ENCODE measurements at regions not wholly inside any gene's neighbourhood (a gene's known extent, or its start where the extent isn't known, plus 50 kb on each side); places are given as distances from the start of the nearest gene placed in this dataset.

DNA sequence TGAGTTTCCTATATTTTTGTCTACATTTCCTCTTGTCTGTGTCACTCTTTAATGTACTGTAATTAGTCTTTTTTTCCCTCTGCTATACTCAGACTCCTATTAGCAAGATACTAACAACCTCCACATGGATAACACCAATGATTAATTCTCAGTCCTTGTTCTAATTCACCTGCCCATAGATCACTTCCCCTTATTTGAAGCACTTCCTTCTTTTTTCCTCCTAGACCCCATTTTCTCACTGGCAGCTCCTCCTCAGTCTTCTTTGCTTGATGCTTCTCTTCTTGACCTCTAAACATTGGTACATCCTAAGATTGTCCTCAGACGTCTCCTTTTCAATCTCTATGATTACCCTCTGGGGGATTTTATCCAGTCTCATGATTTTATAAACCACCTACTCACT lies 98.2 kb upstream of the IMMP2L start:
- Histone ChIP-seq H3K79me2 (ENCODE audit: control insufficient read depth, insufficient read depth, low read length) (no peaks in the 10 kb centered on the region), H4K20me1 (ENCODE audit: control insufficient read depth, insufficient read depth) (no peaks in the 10 kb centered on the region), H3K9me3 (replicated peaks; ENCODE audit: control insufficient read depth, insufficient read depth, low read length) (no peaks in the 10 kb centered on the region), H2AFZ (ENCODE audit: control insufficient read depth, low read depth, low read length) (no peak overlapping the region), H3K4me2 (ENCODE audit: control insufficient read depth, insufficient read depth) (no peak overlapping the region), H3K4me1 (ENCODE audit: control insufficient read depth, insufficient read depth, low read length) (no peaks in the 10 kb centered on the region), H3K36me3 (ENCODE audit: control insufficient read depth in 2 of 2, insufficient read depth in 2 of 2, low read length in 1 of 2) (no peaks in the 10 kb centered on the region), H3K4me3 (no peak overlapping the region), H3K9ac (ENCODE audit: control insufficient read depth, insufficient read depth, low read length) (no peak overlapping the region), H3K27ac (ENCODE audit: control insufficient read depth, insufficient read depth) (no peak overlapping the region), H3K27me3 (replicated peaks in 1 of 2; ENCODE audit: control insufficient read depth in 2 of 2, insufficient read depth in 2 of 2, low read length in 1 of 2) (no peaks in the 10 kb centered on the region)
- in situ Hi-C loops (cut with MboI) = no loop called here
- BruUV-seq (replicated peaks) = no TSS peak
- FAIRE-seq = no peak
- CTCF ChIA-PET = interaction anchor here (0.6 kb wide), 1 partner anchor 47 kb away, joined by 3 read pairs; no protein-coding TSS in a partner anchor
- no peak for ATAC-seq
- TF ChIP-seq BMI1 (IDR thresholded peaks at IDR 0.05; ENCODE audit: borderline replicate concordance) = no peak
- TF ChIP-seq, protein P1, sequence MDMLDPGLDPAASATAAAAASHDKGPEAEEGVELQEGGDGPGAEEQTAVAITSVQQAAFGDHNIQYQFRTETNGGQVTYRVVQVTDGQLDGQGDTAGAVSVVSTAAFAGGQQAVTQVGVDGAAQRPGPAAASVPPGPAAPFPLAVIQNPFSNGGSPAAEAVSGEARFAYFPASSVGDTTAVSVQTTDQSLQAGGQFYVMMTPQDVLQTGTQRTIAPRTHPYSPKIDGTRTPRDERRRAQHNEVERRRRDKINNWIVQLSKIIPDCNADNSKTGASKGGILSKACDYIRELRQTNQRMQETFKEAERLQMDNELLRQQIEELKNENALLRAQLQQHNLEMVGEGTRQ (IDR thresholded peaks at IDR 0.05; ENCODE audit: borderline replicate concordance, low read depth, low read length) = no peak
- TF ChIP-seq EZH2 (IDR thresholded peaks at IDR 0.05; ENCODE audit: borderline replicate concordance, control insufficient read depth, low read depth, low read length) = no peak
- TF ChIP-seq SPI1 (IDR thresholded peaks at IDR 0.05; ENCODE audit: borderline replicate concordance, insufficient read depth, low read depth, low read length) = peak; percentile 65; the same call in 1 of the 2 replicates
- RAD21 ChIA-PET (ENCODE audit: unreplicated experiment) = no interaction called here
- intact Hi-C loops (cut with micrococcal nuclease; ENCODE audit: unreplicated experiment) = no loop called here
- SMC1A ChIA-PET (ENCODE audit: uncharacterized antibody, unreplicated experiment) = no interaction called here
- POLR2A ChIA-PET = no interaction called here
- no peak for DNase-seq (ENCODE audit: low read depth, low spot score)
- 7% methylated on average over 1 of the region's 1 CpG for WGBS (ENCODE audit: insufficient coverage, insufficient replicate concordance, low lambda C conversion rate, missing lambda C conversion rate)

DNA sequence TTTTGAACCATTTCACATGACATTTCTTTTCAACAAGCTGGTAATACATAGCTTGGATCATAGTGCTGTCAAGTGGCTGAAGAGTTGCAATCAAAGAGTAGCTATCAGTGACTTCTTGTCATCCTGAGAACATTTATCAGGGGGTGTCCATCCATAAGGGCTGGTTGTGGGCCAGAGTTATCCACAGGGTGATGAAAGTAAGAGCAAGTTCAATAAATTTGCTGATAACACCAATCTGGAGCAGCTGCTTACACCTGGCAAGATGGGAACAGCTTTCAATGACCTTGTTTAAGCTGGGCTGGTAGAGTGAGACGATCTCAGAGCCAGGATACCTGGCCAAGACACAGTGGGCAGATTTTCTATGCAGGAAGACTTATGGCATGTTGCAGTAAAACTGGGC lies 96.3 kb upstream of the IMMP2L start:
- in situ Hi-C loops (cut with MboI) = no loop called here
- Histone ChIP-seq H3K4me2 (ENCODE audit: control insufficient read depth, insufficient read depth) (no peak overlapping the region), H3K79me2 (ENCODE audit: control insufficient read depth, insufficient read depth, low read length) (no peaks in the 10 kb centered on the region), H3K4me1 (ENCODE audit: control insufficient read depth, insufficient read depth, low read length) (no peaks in the 10 kb centered on the region), H3K36me3 (ENCODE audit: control insufficient read depth in 2 of 2, insufficient read depth in 2 of 2, low read length in 1 of 2) (no peaks in the 10 kb centered on the region), H3K27ac (ENCODE audit: control insufficient read depth, insufficient read depth) (no peak overlapping the region), H3K9me3 (replicated peaks; ENCODE audit: control insufficient read depth, insufficient read depth, low read length) (no peaks in the 10 kb centered on the region), H3K9ac (ENCODE audit: control insufficient read depth, insufficient read depth, low read length) (no peak overlapping the region), H2AFZ (ENCODE audit: control insufficient read depth, low read depth, low read length) (no peak overlapping the region), H3K4me3 (no peak overlapping the region), H4K20me1 (ENCODE audit: control insufficient read depth, insufficient read depth) (no peaks in the 10 kb centered on the region), H3K27me3 (replicated peaks in 1 of 2; ENCODE audit: control insufficient read depth in 2 of 2, insufficient read depth in 2 of 2, low read length in 1 of 2) (no peaks in the 10 kb centered on the region)
- SMC1A ChIA-PET (ENCODE audit: uncharacterized antibody, unreplicated experiment) = interaction anchor here (1.0 to 1.2 kb wide), 2 partner anchors 12 to 18 kb away, joined by 3 read pairs; no protein-coding TSS in a partner anchor
- no peak for ATAC-seq
- CTCF ChIA-PET = no interaction called here
- 6% methylated on average over 1 of the region's 1 CpG for WGBS (ENCODE audit: insufficient coverage, insufficient replicate concordance, low lambda C conversion rate, missing lambda C conversion rate)
- DNase-seq (ENCODE audit: low read depth, low spot score) = no peak
- intact Hi-C loops (cut with micrococcal nuclease; ENCODE audit: unreplicated experiment) = no loop called here
- RAD21 ChIA-PET (ENCODE audit: unreplicated experiment) = no interaction called here
- FAIRE-seq = no peak
- BruUV-seq (replicated peaks) = no TSS peak
- POLR2A ChIA-PET = no interaction called here
- TF ChIP-seq, protein P2, sequence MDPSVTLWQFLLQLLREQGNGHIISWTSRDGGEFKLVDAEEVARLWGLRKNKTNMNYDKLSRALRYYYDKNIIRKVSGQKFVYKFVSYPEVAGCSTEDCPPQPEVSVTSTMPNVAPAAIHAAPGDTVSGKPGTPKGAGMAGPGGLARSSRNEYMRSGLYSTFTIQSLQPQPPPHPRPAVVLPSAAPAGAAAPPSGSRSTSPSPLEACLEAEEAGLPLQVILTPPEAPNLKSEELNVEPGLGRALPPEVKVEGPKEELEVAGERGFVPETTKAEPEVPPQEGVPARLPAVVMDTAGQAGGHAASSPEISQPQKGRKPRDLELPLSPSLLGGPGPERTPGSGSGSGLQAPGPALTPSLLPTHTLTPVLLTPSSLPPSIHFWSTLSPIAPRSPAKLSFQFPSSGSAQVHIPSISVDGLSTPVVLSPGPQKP (IDR thresholded peaks at IDR 0.05; ENCODE audit: low read depth, low read length) = no peak
- no peak for TF ChIP-seq KAT2A (conservative IDR thresholded peaks at IDR 0.05; ENCODE audit: control insufficient read depth, low read depth, low read length)
- TF ChIP-seq, protein P3, sequence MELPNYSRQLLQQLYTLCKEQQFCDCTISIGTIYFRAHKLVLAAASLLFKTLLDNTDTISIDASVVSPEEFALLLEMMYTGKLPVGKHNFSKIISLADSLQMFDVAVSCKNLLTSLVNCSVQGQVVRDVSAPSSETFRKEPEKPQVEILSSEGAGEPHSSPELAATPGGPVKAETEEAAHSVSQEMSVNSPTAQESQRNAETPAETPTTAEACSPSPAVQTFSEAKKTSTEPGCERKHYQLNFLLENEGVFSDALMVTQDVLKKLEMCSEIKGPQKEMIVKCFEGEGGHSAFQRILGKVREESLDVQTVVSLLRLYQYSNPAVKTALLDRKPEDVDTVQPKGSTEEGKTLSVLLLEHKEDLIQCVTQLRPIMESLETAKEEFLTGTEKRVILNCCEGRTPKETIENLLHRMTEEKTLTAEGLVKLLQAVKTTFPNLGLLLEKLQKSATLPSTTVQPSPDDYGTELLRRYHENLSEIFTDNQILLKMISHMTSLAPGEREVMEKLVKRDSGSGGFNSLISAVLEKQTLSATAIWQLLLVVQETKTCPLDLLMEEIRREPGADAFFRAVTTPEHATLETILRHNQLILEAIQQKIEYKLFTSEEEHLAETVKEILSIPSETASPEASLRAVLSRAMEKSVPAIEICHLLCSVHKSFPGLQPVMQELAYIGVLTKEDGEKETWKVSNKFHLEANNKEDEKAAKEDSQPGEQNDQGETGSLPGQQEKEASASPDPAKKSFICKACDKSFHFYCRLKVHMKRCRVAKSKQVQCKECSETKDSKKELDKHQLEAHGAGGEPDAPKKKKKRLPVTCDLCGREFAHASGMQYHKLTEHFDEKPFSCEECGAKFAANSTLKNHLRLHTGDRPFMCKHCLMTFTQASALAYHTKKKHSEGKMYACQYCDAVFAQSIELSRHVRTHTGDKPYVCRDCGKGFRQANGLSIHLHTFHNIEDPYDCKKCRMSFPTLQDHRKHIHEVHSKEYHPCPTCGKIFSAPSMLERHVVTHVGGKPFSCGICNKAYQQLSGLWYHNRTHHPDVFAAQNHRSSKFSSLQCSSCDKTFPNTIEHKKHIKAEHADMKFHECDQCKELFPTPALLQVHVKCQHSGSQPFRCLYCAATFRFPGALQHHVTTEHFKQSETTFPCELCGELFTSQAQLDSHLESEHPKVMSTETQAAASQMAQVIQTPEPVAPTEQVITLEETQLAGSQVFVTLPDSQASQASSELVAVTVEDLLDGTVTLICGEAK (IDR thresholded peaks at IDR 0.05; ENCODE audit: borderline replicate concordance) = no peak
- TF ChIP-seq HCFC1 (IDR thresholded peaks at IDR 0.05; ENCODE audit: low read length) = no peak
- no peak for TF ChIP-seq HDGF (IDR thresholded peaks at IDR 0.05)
